ENCODE measurements at regions not wholly inside any gene's neighbourhood (a gene's known extent, or its start where the extent isn't known, plus 50 kb on each side); places are given as distances from the start of the nearest gene placed in this dataset.

DNA sequence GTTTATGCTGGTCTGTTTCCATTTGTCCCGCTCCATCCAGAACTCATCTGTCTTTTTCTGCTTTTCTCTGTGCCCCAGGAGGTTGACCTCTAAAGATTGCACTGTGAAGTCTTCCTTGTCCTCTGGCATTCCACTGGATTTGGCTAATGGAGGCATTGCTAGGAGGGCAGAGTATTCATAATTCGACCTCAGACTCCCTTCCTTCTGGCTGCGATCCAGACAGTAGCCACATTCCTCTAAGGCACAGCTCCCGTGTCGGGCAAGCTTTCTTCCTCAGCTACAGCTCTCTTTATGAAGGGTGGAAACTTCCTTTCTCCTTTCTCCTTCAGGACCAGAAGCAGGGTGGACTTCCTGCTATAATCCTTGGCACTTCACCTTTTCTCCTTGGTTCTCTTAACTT lies 175.9 kb downstream of the BAMBI start:
- no peak for DNase-seq (ENCODE audit: low read depth)
- no peak overlapping the region for H3K4me3 ChIP-seq (ENCODE audit: low read depth, low read length)
- TF ChIP-seq, protein P1, sequence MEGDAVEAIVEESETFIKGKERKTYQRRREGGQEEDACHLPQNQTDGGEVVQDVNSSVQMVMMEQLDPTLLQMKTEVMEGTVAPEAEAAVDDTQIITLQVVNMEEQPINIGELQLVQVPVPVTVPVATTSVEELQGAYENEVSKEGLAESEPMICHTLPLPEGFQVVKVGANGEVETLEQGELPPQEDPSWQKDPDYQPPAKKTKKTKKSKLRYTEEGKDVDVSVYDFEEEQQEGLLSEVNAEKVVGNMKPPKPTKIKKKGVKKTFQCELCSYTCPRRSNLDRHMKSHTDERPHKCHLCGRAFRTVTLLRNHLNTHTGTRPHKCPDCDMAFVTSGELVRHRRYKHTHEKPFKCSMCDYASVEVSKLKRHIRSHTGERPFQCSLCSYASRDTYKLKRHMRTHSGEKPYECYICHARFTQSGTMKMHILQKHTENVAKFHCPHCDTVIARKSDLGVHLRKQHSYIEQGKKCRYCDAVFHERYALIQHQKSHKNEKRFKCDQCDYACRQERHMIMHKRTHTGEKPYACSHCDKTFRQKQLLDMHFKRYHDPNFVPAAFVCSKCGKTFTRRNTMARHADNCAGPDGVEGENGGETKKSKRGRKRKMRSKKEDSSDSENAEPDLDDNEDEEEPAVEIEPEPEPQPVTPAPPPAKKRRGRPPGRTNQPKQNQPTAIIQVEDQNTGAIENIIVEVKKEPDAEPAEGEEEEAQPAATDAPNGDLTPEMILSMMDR (IDR thresholded peaks at IDR 0.05; ENCODE audit: low read depth, low read length, missing control alignments) = no peak

DNA sequence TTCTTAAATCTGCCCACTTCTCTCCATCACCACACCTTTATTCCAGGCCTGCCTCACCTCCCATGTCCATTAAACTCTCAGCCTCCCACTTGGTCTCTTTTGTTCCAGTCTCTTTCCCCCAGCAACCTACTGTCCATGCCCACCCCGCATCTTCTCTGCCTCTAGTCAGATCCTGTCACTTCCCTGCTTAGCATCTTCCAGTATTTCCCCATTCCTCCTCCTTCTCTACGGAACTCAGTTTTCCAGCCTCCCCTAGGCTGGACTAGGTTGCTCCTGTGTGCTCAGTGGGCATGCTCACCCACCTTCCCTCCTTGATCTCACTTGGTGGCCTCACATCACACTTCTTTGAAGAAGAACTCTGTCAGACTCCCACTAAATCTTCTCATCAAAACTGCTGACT lies 179.8 kb downstream of the BAMBI start:
- H3K4me3 ChIP-seq (ENCODE audit: low read depth, low read length) = no peak overlapping the region
- no peak for DNase-seq (ENCODE audit: low read depth)
- TF ChIP-seq, protein P1 (IDR thresholded peaks at IDR 0.05; ENCODE audit: low read depth, low read length, missing control alignments) = no peak

DNA sequence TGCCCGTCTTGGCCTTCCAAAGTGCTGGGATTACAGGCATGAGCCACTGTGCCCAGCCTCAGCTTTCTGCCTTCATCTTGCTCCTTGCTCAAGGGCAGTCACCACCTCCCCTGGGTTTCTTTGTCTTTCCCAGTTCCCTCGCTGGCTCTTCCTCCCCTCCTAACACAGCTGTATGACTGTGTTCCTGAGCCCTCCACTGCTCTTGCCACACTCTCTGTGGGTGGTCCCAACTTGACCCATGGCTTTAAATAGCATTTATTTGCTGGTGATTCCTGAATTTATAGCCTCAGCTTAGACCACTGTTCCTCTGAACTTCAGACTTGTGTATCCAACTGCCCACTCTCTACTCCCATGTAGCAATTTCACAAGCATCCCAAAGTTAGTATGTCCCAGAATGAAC lies 181.3 kb downstream of the BAMBI start:
- no peak overlapping the region for H3K4me3 ChIP-seq (ENCODE audit: low read depth, low read length)
- TF ChIP-seq, protein P1 (IDR thresholded peaks at IDR 0.05; ENCODE audit: low read depth, low read length, missing control alignments) = no peak
- no peak for DNase-seq (ENCODE audit: low read depth)

DNA sequence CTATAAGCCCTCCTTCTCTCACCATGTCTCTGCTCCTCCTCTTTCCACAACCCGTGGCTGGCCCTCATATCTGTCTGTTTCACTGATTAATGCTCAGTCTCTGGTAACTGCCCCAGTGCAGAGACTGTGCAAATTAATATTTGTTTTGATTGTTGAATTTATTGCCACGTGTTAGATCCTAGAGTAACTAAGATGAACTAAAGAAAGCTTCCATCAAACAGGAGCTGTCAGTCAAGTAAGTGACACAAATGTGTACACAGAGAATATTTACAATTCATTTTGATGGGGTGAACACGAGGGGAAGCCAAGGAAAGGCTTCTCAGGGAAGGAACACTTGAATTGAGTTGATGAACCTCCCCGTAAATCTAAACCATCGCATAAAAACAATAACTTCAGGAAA lies 182.5 kb downstream of the BAMBI start:
- H3K4me3 ChIP-seq (ENCODE audit: low read depth, low read length) = no peak overlapping the region
- DNase-seq (ENCODE audit: low read depth) = no peak
- TF ChIP-seq, protein P1 (IDR thresholded peaks at IDR 0.05; ENCODE audit: low read depth, low read length, missing control alignments) = no peak

DNA sequence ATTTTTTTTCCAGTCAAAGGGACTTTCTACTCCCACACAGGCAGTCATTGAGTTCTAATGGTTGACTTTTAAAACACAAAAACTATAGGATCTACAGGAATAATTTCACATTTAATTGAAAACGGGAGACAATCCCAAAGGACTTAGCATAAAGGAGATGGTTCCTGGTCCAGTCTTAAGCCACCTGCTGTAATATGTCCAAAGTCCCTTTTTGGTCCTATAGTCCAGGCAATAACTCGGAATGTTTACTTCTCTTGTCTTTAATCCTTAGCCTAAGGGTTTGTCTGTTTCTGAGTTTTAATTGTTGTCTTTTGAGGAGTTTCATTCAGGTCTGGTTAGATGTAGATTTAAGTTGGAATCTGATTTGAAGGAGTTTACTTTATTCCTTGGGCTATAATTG lies 184.9 kb downstream of the BAMBI start:
- H3K4me3 ChIP-seq (ENCODE audit: low read depth, low read length) = no peak overlapping the region
- TF ChIP-seq, protein P1 (IDR thresholded peaks at IDR 0.05; ENCODE audit: low read depth, low read length, missing control alignments) = no peak
- DNase-seq (ENCODE audit: low read depth) = no peak

DNA sequence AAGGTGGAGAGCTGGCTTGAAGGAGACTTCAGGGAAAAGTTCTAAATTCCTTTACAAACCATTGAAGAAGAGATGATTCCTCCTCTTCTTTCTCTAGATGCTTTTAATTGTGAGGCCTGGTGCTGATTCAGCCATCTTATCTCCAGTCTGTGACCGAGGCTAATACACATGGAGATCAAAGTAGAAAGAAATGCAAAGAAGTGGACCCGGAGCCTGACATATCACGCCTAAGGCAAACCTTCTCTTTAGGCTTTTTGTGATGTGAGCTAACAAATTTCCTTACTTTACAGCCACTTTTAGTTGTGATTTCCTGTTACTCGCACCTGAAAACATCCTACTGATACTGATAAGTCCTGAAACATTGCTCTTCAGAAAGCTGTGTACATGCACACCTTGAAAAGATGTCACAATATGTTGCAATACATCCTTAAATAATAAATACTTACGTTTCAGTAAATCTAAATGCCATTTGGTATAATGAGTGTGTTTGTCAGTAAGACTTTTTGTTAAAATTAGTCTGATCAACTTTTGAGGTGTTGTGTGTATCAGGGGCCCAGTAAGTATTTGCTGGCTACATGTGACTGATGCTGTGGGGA lies 192.4 kb downstream of the BAMBI start:
- TF ChIP-seq, protein P1 (IDR thresholded peaks at IDR 0.05; ENCODE audit: low read depth, low read length, missing control alignments) = no peak
- DNase-seq (ENCODE audit: low read depth) = no peak
- H3K4me3 ChIP-seq (ENCODE audit: low read depth, low read length) = no peak overlapping the region

DNA sequence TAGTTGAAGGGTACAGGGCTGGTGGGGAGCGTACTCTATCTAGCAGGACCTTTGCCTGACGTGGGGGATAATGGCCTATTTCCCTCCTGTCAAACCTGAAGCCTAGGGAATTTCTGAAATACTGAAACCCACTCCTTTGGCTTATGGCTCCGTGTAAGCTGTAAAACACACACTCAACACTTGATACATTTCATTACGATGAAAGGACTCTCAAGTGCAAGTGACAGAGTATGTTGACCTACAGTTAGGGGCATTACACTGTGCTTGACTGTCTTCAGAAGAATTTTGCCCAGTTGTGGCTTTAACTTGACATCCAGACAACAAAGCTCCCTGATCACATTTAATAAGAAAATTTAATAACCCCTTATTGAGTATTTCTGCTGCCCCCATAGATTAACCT lies 194.3 kb downstream of the BAMBI start:
- no peak overlapping the region for H3K4me3 ChIP-seq (ENCODE audit: low read depth, low read length)
- TF ChIP-seq, protein P1 (IDR thresholded peaks at IDR 0.05; ENCODE audit: low read depth, low read length, missing control alignments) = no peak
- no peak for DNase-seq (ENCODE audit: low read depth)
